ENCODE measurements at regions not wholly inside any gene's neighbourhood (a gene's known extent, or its start where the extent isn't known, plus 50 kb on each side); places are given as distances from the start of the nearest gene placed in this dataset.

GRCh38 chr22:47249370-47249928 lies 487.0 kb downstream of the TBC1D22A start:
- no peak overlapping the region for H2AFZ ChIP-seq (ENCODE audit: low read depth, low read length, severe bottlenecking)
- no peak overlapping the region for H3K27ac ChIP-seq (ENCODE audit: low read depth, low read length)
- H3F3A ChIP-seq (ENCODE audit: insufficient read depth) = no peaks in the 10 kb centered on the region
- H3K79me2 ChIP-seq (ENCODE audit: insufficient read depth, low read length) = no peaks in the 10 kb centered on the region
- no peak overlapping the region for H3K4me2 ChIP-seq (ENCODE audit: low read depth, low read length, poor library complexity, severe bottlenecking)
- H3K4me3 ChIP-seq (ENCODE audit: insufficient read depth, low read length, poor library complexity, severe bottlenecking) = no peak overlapping the region
- no peak overlapping the region for H3K9ac ChIP-seq (ENCODE audit: low read length)
- no peaks in the 10 kb centered on the region for H3K9me2 ChIP-seq (replicated peaks; ENCODE audit: insufficient read depth, low read length)
- no peaks in the 10 kb centered on the region for H3K9me3 ChIP-seq (ENCODE audit: insufficient read depth, low read length)
- no peak for TF ChIP-seq CTCF (IDR thresholded peaks at IDR 0.05; ENCODE audit: insufficient read depth, low read length, poor library complexity, severe bottlenecking)
- no peak for TF ChIP-seq EZH2phosphoT487 (conservative IDR thresholded peaks at IDR 0.05; ENCODE audit: low read length)
- H3K36me3 ChIP-seq (ENCODE audit: low read length) = no peaks in the 10 kb centered on the region
- H4K20me1 ChIP-seq (ENCODE audit: low read depth, low read length) = no peaks in the 10 kb centered on the region
- no peaks in the 10 kb centered on the region for H3K27me3 ChIP-seq (ENCODE audit: low read length)

- H3K4me2 ChIP-seq (ENCODE audit: low read depth, low read length, poor library complexity, severe bottlenecking) = no peak overlapping the region
- no peaks in the 10 kb centered on the region for H3K9me3 ChIP-seq (ENCODE audit: insufficient read depth, low read length)
- H3K4me3 ChIP-seq (ENCODE audit: insufficient read depth, low read length, poor library complexity, severe bottlenecking) = no peak overlapping the region
- no peak overlapping the region for H3K9ac ChIP-seq (ENCODE audit: low read length)
- H3K79me2 ChIP-seq (ENCODE audit: insufficient read depth, low read length) = no peaks in the 10 kb centered on the region
- TF ChIP-seq EZH2phosphoT487 (conservative IDR thresholded peaks at IDR 0.05; ENCODE audit: low read length) (no peak), CTCF (IDR thresholded peaks at IDR 0.05; ENCODE audit: insufficient read depth, low read length, poor library complexity, severe bottlenecking) (no peak)
- H4K20me1 ChIP-seq (ENCODE audit: low read depth, low read length) = no peaks in the 10 kb centered on the region
- H3K27ac ChIP-seq (ENCODE audit: low read depth, low read length) = no peak overlapping the region
- H3K36me3 ChIP-seq (ENCODE audit: low read length) = no peaks in the 10 kb centered on the region
- no peaks in the 10 kb centered on the region for H3F3A ChIP-seq (ENCODE audit: insufficient read depth)
- no peak overlapping the region for H2AFZ ChIP-seq (ENCODE audit: low read depth, low read length, severe bottlenecking)
- H3K27me3 ChIP-seq (ENCODE audit: low read length) = 0 out of 2 replicates have a peak, but pooled peaks cover 2% of the 10 kb centered on the region
- no peaks in the 10 kb centered on the region for H3K9me2 ChIP-seq (replicated peaks; ENCODE audit: insufficient read depth, low read length)
Measured at GRCh38 chr22:47248925-47249324, 486.5 kb downstream of the TBC1D22A start.

- no peak overlapping the region for H2AFZ ChIP-seq (ENCODE audit: low read depth, low read length, severe bottlenecking)
- no peaks in the 10 kb centered on the region for H4K20me1 ChIP-seq (ENCODE audit: low read depth, low read length)
- no peaks in the 10 kb centered on the region for H3K36me3 ChIP-seq (ENCODE audit: low read length)
- no peaks in the 10 kb centered on the region for H3F3A ChIP-seq (ENCODE audit: insufficient read depth)
- H3K27me3 ChIP-seq (ENCODE audit: low read length) = 0 out of 2 replicates have a peak, but pooled peaks cover 4% of the 10 kb centered on the region
- no peaks in the 10 kb centered on the region for H3K79me2 ChIP-seq (ENCODE audit: insufficient read depth, low read length)
- no peaks in the 10 kb centered on the region for H3K9me2 ChIP-seq (replicated peaks; ENCODE audit: insufficient read depth, low read length)
- no peak overlapping the region for H3K27ac ChIP-seq (ENCODE audit: low read depth, low read length)
- H3K9ac ChIP-seq (ENCODE audit: low read length) = no peak overlapping the region
- H3K4me2 ChIP-seq (ENCODE audit: low read depth, low read length, poor library complexity, severe bottlenecking) = no peak overlapping the region
- TF ChIP-seq CTCF (IDR thresholded peaks at IDR 0.05; ENCODE audit: insufficient read depth, low read length, poor library complexity, severe bottlenecking) (no peak), EZH2phosphoT487 (conservative IDR thresholded peaks at IDR 0.05; ENCODE audit: low read length) (no peak)
- H3K9me3 ChIP-seq (ENCODE audit: insufficient read depth, low read length) = no peaks in the 10 kb centered on the region
- H3K4me3 ChIP-seq (ENCODE audit: insufficient read depth, low read length, poor library complexity, severe bottlenecking) = no peak overlapping the region
Measured at GRCh38 chr22:47247579-47248240, 485.3 kb downstream of the TBC1D22A start.
